ENCODE measurements at regions not wholly inside any gene's neighbourhood (a gene's known extent, or its start where the extent isn't known, plus 50 kb on each side); places are given as distances from the start of the nearest gene placed in this dataset.

DNA sequence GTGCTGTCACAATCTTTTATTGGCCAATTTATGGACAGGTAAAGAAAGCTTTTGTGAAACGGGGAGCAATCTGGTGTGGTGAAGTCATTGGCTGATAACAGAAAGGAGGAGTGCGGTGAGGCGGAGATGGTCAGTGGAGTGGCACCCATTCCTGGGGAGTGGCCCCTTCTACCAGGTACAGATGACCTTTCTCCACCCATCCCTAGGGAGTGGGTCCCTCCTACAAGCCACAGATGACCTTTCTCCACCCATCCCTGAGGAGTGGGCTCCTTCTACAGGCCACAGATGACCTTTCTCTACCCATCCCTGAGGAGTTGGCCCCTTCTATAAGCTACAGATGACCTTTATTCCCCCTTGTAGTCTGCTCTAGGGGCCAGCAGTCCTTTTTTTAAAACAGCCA, 267.6 kb upstream of the IRX2 start:
- Histone ChIP-seq H3K4me2 (replicated peaks; ENCODE audit: extremely low read depth, low read length, poor library complexity, severe bottlenecking) (no peak overlapping the region), H4K20me1 (ENCODE audit: insufficient read depth, low read length) (no peaks in the 10 kb centered on the region), H3K4me3 (replicated peaks in 1 of 3; ENCODE audit: low read depth in 2 of 3, low read length in 3 of 3) (no peak overlapping the region), H2AFZ (ENCODE audit: insufficient read depth, low read depth, low read length, poor library complexity, severe bottlenecking) (no peak overlapping the region), H3K36me3 (replicated peaks in 1 of 2; ENCODE audit: control insufficient read depth in 1 of 2, insufficient read depth in 2 of 2, low read length in 2 of 2) (no peaks in the 10 kb centered on the region), H3K9me3 (replicated peaks in 1 of 2; ENCODE audit: control insufficient read depth in 1 of 2, insufficient read depth in 1 of 2, low read length in 2 of 2) (peaks cover 7 to 26% of the 10 kb centered on the region in 2 donors), H3K4me1 (ENCODE audit: control insufficient read depth in 1 of 2, insufficient read depth in 2 of 2, low read length in 2 of 2) (no peaks in the 10 kb centered on the region), H3K27me3 (ENCODE audit: control insufficient read depth in 2 of 2, insufficient read depth in 2 of 2, low read length in 2 of 2) (no peaks in the 10 kb centered on the region), H3K27ac (ENCODE audit: low read depth in 1 of 2, low read length in 2 of 2) (no peak overlapping the region), H3K79me2 (ENCODE audit: insufficient read depth, low read length) (no peaks in the 10 kb centered on the region), H3K9ac (ENCODE audit: insufficient read depth, low read length, poor library complexity, severe bottlenecking) (no peak overlapping the region)
- no peaks in the 10 kb centered on the region for H3K4me1 Mint-ChIP-seq
- H3K4me3 Mint-ChIP-seq, result no peak overlapping the region
- intact Hi-C loops (cut with micrococcal nuclease), result no loop called here
- no CpG with 5 or more reads among the region's 3 CpGs for WGBS (ENCODE audit: insufficient coverage)
- no peak for DNase-seq
- H3K27ac Mint-ChIP-seq, result no peak overlapping the region
- TF ChIP-seq, protein P1, sequence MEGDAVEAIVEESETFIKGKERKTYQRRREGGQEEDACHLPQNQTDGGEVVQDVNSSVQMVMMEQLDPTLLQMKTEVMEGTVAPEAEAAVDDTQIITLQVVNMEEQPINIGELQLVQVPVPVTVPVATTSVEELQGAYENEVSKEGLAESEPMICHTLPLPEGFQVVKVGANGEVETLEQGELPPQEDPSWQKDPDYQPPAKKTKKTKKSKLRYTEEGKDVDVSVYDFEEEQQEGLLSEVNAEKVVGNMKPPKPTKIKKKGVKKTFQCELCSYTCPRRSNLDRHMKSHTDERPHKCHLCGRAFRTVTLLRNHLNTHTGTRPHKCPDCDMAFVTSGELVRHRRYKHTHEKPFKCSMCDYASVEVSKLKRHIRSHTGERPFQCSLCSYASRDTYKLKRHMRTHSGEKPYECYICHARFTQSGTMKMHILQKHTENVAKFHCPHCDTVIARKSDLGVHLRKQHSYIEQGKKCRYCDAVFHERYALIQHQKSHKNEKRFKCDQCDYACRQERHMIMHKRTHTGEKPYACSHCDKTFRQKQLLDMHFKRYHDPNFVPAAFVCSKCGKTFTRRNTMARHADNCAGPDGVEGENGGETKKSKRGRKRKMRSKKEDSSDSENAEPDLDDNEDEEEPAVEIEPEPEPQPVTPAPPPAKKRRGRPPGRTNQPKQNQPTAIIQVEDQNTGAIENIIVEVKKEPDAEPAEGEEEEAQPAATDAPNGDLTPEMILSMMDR (IDR thresholded peaks at IDR 0.05), result no peak
- peaks cover 0 to 1% (median 0%) of the 10 kb centered on the region in 3 donors for H3K27me3 Mint-ChIP-seq (ENCODE audit: low read depth in 3 of 3)
- peaks cover 0 to 19% (median 2%) of the 10 kb centered on the region in 7 donors for H3K9me3 Mint-ChIP-seq
- no peaks in the 10 kb centered on the region for H3K36me3 Mint-ChIP-seq

DNA sequence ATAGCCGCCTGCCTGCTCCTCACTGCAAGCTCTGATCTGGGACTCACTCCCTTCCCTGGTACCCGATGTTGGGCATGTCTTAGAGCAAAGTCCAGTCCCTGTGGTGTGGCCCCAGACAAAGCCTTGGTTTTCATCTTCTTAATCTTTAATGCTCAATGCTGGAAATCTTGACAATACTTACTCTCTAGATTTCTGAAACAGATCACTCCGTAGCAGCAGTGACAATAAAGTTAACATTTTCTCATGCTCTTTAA, 260.2 kb upstream of the IRX2 start:
- Histone ChIP-seq H3K4me3 (replicated peaks in 1 of 3; ENCODE audit: low read depth in 2 of 3, low read length in 3 of 3) (no peak overlapping the region), H3K9me3 (replicated peaks in 1 of 2; ENCODE audit: control insufficient read depth in 1 of 2, insufficient read depth in 1 of 2, low read length in 2 of 2) (peaks cover 9 to 32% of the 10 kb centered on the region in 2 donors), H3K36me3 (replicated peaks in 1 of 2; ENCODE audit: control insufficient read depth in 1 of 2, insufficient read depth in 2 of 2, low read length in 2 of 2) (no peaks in the 10 kb centered on the region), H2AFZ (ENCODE audit: insufficient read depth, low read depth, low read length, poor library complexity, severe bottlenecking) (no peak overlapping the region), H3K4me1 (ENCODE audit: control insufficient read depth in 1 of 2, insufficient read depth in 2 of 2, low read length in 2 of 2) (no peaks in the 10 kb centered on the region), H3K4me2 (replicated peaks; ENCODE audit: extremely low read depth, low read length, poor library complexity, severe bottlenecking) (no peak overlapping the region), H3K27me3 (ENCODE audit: control insufficient read depth in 2 of 2, insufficient read depth in 2 of 2, low read length in 2 of 2) (no peaks in the 10 kb centered on the region), H4K20me1 (ENCODE audit: insufficient read depth, low read length) (no peaks in the 10 kb centered on the region), H3K9ac (ENCODE audit: insufficient read depth, low read length, poor library complexity, severe bottlenecking) (no peak overlapping the region), H3K79me2 (ENCODE audit: insufficient read depth, low read length) (no peaks in the 10 kb centered on the region), H3K27ac (ENCODE audit: low read depth in 1 of 2, low read length in 2 of 2) (no peak overlapping the region)
- H3K4me1 Mint-ChIP-seq, result no peaks in the 10 kb centered on the region
- H3K36me3 Mint-ChIP-seq, result no peaks in the 10 kb centered on the region
- no peak for DNase-seq
- TF ChIP-seq, protein P1 (IDR thresholded peaks at IDR 0.05), result no peak
- H3K9me3 Mint-ChIP-seq, result peaks cover 4 to 18% (median 12%) of the 10 kb centered on the region in 7 donors
- H3K27ac Mint-ChIP-seq, result no peak overlapping the region
- no peak overlapping the region for H3K4me3 Mint-ChIP-seq
- H3K27me3 Mint-ChIP-seq (ENCODE audit: low read depth in 3 of 3), result no peaks in the 10 kb centered on the region
- 93% methylated on average over 2 of the region's 3 CpGs for WGBS (ENCODE audit: insufficient coverage)
- intact Hi-C loops (cut with micrococcal nuclease), result no loop called here
